ENCODE measurements at regions not wholly inside any gene's neighbourhood (a gene's known extent, or its start where the extent isn't known, plus 50 kb on each side); places are given as distances from the start of the nearest gene placed in this dataset.

DNA sequence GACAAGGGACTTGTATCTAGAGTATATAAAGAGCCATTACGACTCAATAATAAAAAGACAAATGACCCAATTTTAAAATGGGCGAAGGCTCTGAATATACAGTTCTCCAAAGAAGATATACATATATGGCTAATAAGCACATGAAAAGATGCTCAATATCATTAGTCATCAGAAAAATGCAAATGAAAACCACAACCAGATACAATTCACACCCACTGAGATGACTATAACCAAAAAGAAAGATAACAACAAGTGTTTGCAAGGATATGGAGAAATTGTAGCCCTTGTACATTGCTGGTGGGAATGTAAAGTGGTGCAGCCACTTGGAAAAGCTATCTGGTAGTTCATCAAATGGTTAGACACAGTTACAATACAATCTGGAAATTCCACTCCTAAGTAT lies 96.3 kb downstream of the TRIM29 start:
- no peak for DNase-seq (ENCODE audit: low read depth)
- H3K4me3 ChIP-seq (ENCODE audit: low read depth, low read length) = no peak overlapping the region
- TF ChIP-seq, protein P1, sequence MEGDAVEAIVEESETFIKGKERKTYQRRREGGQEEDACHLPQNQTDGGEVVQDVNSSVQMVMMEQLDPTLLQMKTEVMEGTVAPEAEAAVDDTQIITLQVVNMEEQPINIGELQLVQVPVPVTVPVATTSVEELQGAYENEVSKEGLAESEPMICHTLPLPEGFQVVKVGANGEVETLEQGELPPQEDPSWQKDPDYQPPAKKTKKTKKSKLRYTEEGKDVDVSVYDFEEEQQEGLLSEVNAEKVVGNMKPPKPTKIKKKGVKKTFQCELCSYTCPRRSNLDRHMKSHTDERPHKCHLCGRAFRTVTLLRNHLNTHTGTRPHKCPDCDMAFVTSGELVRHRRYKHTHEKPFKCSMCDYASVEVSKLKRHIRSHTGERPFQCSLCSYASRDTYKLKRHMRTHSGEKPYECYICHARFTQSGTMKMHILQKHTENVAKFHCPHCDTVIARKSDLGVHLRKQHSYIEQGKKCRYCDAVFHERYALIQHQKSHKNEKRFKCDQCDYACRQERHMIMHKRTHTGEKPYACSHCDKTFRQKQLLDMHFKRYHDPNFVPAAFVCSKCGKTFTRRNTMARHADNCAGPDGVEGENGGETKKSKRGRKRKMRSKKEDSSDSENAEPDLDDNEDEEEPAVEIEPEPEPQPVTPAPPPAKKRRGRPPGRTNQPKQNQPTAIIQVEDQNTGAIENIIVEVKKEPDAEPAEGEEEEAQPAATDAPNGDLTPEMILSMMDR (IDR thresholded peaks at IDR 0.05; ENCODE audit: control insufficient read depth, extremely low read depth, insufficient read depth) = no peak

DNA sequence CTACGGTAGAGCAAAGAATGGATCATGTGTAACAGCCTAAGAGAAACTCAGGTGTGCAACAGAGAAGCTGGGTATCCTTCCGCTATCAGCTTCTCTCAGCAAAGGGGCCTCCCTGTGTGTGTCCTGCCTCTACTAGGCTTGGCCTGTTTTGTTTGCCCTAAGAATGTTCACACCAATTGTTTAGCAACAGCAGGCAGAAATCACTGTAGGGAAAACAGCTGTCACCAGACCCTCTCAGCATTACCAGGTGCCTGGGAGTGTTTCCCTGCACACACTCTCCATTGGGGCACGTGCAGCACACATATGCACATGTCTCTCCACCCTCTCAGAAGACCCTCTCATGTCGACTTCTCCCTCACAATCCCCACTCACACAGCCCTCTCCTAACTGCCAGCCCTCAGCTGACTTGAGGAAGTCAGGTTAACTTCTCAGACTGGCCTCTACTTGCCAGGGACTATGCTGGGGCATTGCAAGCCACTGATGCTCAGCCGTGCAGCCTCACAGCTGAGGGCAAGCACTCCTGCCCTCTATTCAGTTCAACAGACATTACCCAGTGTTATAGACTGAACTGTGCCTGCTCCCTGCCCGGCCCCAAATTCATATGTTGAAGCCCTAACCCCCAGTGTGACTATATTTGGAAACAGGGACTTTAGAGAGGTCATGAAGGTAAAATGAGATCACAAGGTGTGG lies 97.6 kb downstream of the TRIM29 start:
- no peak for DNase-seq (ENCODE audit: low read depth)
- TF ChIP-seq, protein P1 (IDR thresholded peaks at IDR 0.05; ENCODE audit: control insufficient read depth, extremely low read depth, insufficient read depth) = no peak
- no peak overlapping the region for H3K4me3 ChIP-seq (ENCODE audit: low read depth, low read length)

DNA sequence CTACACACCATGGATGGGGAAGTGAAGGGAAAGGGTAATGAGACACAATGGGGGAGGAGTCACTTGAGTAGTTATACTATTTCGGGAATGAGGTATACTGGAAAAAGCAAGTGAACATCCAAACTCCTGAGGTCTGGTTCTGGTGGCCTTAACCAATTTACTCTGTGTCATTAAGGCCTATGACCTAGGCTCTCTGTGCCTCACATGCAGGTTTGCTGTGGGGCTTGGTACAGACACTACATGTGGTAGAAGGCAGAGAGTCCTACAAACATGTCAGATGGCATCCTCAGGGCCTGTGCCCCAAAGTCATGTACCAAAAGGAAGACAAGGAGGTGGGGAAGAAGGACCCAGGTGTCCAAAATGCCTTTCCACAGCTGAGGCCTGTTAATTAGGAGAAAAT lies 98.9 kb downstream of the TRIM29 start:
- no peak overlapping the region for H3K4me3 ChIP-seq (ENCODE audit: low read depth, low read length)
- DNase-seq (ENCODE audit: low read depth) = no peak
- TF ChIP-seq, protein P1 (IDR thresholded peaks at IDR 0.05; ENCODE audit: control insufficient read depth, extremely low read depth, insufficient read depth) = no peak

DNA sequence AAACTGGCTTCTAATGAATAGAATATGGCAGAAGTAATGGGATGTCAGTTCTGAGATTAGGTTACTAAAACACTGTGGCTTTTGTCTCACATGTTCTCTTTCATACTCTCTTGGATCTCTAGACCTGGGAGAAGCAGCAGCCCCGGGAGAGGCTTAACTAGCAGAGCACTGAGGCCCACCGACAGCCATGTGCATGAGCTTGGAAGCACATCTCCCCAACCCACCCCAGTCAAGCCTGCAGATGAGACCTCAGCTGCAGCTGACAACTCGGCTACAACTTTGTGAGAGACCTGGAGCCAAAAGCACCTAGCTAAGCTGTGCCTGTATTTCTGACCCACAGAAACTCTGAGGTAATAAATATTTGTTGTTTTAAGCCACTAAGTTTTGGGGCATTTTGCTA lies 100.8 kb downstream of the TRIM29 start:
- DNase-seq (ENCODE audit: low read depth) = no peak
- TF ChIP-seq, protein P1 (IDR thresholded peaks at IDR 0.05; ENCODE audit: control insufficient read depth, extremely low read depth, insufficient read depth) = no peak

DNA sequence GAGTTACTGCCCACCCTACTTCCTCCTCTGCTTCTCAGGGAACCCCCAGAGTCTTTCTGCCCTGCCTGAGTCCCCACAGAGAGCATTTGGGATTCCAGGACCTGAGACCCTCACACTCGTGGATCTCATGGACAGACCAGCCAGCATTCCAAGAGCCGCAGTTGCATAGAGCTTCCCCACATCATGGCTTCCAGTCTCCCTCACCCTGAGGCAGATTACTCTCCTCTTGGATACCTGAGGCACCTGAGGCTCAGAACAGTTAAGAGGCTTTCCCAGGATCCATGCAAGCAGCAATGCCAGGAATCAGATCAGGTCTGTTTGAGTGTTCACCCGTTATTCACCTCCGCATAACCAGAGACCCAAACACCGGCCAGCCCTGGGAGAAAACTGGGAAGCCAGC lies 102.2 kb downstream of the TRIM29 start:
- DNase-seq (ENCODE audit: low read depth) = no peak
- no peak overlapping the region for H3K4me3 ChIP-seq (ENCODE audit: low read depth, low read length)
- TF ChIP-seq, protein P1 (IDR thresholded peaks at IDR 0.05; ENCODE audit: control insufficient read depth, extremely low read depth, insufficient read depth) = no peak

More for the DNA sequence above, 100.8 kb downstream of the TRIM29 start:
- no peak overlapping the region for H3K4me3 ChIP-seq (ENCODE audit: low read depth, low read length)

DNA sequence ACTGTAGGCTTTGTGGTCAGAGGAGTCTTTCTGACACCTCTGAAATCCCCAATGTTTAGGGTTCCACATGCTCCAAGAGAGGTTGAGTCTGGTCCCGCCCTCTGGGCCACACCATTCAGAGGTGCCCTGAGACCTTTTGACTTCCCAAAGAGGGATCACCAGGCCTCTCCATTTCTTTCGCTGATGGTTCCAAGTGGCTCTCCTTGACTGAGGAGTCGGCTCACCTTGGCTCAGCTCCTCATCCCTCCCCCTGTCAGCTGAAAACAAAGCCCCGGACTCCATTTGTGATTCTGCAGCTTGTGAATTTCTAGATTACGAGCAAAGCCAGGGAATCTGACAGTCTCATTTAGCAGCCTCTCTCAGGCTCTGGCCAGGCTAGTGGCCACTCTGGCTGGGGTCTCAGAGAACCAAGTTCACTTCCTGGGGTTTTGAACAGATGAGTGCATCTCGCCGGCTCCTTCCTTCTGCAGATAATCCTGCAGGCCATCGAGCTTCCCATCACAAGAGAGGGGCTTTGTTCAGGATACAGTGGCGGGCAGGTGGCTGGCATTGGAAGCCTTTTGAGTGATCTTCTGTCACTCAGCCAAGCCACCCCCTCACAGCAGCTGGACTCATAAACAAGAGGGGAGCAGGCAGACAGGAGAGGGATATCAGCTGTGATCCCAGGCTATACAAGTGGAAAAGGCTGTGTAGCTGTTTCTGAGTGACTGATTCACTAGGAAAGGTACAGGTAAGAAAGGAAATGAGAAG lies 102.9 kb downstream of the TRIM29 start:
- no peak overlapping the region for H3K4me3 ChIP-seq (ENCODE audit: low read depth, low read length)
- no peak for DNase-seq (ENCODE audit: low read depth)
- TF ChIP-seq, protein P1 (IDR thresholded peaks at IDR 0.05; ENCODE audit: control insufficient read depth, extremely low read depth, insufficient read depth) = no peak
